ENCODE measurements at regions not wholly inside any gene's neighbourhood (a gene's known extent, or its start where the extent isn't known, plus 50 kb on each side); places are given as distances from the start of the nearest gene placed in this dataset.
"Not testable (repeated sequence)": the region's sequence is repeated elsewhere in the genome, so short reads cannot be mapped to it uniquely, and the experiment has no call there.

GRCh38 chr15:101937362-101937761, 125.4 kb downstream of the OR4F15 start:
- TF ChIP-seq EZH2 (IDR thresholded peaks at IDR 0.05; ENCODE audit: borderline replicate concordance, low read depth, low read length, poor library complexity, severe bottlenecking); CTCF (conservative IDR thresholded peaks at IDR 0.05; ENCODE audit: low read depth, low read length): not testable (repeated sequence)

Data from A673 (cell line).